HepG2 (cell line): ENCODE measurements at regions not wholly inside any gene's neighbourhood (a gene's known extent, or its start where the extent isn't known, plus 50 kb on each side); places are given as distances from the start of the nearest gene placed in this dataset.

Source experiments
- CHCHD3 ChIP-seq: sonication (generic); formaldehyde crosslinking; IDR thresholded peaks from 2 replicates; pipeline ENCODE4 v1.8.0; 2022; ENCODE audit warnings: mild to moderate bottlenecking, missing genetic modification reagents, moderate library complexity
- KDM5B ChIP-seq: sonication (generic); formaldehyde crosslinking; IDR thresholded peaks from 2 replicates; pipeline ENCODE4 v1.4.0; 2020; ENCODE audit warnings: missing genetic modification reagents, mild to moderate bottlenecking, borderline replicate concordance
- ZNF614 ChIP-seq: IDR thresholded peaks from 2 replicates; pipeline ENCODE4 v1.6.1; 2018; ENCODE audit warnings: missing biosample characterization, missing genetic modification reagents, inconsistent platforms, borderline replicate concordance
- TF ChIP-seq, protein P1 (sequence below): sonication (generic); formaldehyde crosslinking; IDR thresholded peaks from 2 replicates; pipeline ENCODE4 v1.9.0; 2021; ENCODE audit warnings: mild to moderate bottlenecking, missing genetic modification reagents
- TF ChIP-seq, protein P2 (sequence below): sonication (generic); formaldehyde crosslinking; conservative IDR thresholded peaks from 2 replicates; pipeline ENCODE4 v1.4.0; 2020; ENCODE audit warnings: mild to moderate bottlenecking, missing genetic modification reagents, moderate library complexity

- TF ChIP-seq, protein P1, sequence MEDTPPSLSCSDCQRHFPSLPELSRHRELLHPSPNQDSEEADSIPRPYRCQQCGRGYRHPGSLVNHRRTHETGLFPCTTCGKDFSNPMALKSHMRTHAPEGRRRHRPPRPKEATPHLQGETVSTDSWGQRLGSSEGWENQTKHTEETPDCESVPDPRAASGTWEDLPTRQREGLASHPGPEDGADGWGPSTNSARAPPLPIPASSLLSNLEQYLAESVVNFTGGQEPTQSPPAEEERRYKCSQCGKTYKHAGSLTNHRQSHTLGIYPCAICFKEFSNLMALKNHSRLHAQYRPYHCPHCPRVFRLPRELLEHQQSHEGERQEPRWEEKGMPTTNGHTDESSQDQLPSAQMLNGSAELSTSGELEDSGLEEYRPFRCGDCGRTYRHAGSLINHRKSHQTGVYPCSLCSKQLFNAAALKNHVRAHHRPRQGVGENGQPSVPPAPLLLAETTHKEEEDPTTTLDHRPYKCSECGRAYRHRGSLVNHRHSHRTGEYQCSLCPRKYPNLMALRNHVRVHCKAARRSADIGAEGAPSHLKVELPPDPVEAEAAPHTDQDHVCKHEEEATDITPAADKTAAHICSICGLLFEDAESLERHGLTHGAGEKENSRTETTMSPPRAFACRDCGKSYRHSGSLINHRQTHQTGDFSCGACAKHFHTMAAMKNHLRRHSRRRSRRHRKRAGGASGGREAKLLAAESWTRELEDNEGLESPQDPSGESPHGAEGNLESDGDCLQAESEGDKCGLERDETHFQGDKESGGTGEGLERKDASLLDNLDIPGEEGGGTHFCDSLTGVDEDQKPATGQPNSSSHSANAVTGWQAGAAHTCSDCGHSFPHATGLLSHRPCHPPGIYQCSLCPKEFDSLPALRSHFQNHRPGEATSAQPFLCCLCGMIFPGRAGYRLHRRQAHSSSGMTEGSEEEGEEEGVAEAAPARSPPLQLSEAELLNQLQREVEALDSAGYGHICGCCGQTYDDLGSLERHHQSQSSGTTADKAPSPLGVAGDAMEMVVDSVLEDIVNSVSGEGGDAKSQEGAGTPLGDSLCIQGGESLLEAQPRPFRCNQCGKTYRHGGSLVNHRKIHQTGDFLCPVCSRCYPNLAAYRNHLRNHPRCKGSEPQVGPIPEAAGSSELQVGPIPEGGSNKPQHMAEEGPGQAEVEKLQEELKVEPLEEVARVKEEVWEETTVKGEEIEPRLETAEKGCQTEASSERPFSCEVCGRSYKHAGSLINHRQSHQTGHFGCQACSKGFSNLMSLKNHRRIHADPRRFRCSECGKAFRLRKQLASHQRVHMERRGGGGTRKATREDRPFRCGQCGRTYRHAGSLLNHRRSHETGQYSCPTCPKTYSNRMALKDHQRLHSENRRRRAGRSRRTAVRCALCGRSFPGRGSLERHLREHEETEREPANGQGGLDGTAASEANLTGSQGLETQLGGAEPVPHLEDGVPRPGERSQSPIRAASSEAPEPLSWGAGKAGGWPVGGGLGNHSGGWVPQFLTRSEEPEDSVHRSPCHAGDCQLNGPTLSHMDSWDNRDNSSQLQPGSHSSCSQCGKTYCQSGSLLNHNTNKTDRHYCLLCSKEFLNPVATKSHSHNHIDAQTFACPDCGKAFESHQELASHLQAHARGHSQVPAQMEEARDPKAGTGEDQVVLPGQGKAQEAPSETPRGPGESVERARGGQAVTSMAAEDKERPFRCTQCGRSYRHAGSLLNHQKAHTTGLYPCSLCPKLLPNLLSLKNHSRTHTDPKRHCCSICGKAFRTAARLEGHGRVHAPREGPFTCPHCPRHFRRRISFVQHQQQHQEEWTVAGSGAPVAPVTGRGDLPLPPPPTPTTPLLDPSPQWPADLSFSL: peak; percentile 70
- TF ChIP-seq, protein P2, sequence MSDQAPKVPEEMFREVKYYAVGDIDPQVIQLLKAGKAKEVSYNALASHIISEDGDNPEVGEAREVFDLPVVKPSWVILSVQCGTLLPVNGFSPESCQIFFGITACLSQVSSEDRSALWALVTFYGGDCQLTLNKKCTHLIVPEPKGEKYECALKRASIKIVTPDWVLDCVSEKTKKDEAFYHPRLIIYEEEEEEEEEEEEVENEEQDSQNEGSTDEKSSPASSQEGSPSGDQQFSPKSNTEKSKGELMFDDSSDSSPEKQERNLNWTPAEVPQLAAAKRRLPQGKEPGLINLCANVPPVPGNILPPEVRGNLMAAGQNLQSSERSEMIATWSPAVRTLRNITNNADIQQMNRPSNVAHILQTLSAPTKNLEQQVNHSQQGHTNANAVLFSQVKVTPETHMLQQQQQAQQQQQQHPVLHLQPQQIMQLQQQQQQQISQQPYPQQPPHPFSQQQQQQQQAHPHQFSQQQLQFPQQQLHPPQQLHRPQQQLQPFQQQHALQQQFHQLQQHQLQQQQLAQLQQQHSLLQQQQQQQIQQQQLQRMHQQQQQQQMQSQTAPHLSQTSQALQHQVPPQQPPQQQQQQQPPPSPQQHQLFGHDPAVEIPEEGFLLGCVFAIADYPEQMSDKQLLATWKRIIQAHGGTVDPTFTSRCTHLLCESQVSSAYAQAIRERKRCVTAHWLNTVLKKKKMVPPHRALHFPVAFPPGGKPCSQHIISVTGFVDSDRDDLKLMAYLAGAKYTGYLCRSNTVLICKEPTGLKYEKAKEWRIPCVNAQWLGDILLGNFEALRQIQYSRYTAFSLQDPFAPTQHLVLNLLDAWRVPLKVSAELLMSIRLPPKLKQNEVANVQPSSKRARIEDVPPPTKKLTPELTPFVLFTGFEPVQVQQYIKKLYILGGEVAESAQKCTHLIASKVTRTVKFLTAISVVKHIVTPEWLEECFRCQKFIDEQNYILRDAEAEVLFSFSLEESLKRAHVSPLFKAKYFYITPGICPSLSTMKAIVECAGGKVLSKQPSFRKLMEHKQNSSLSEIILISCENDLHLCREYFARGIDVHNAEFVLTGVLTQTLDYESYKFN (CRISPR knock-in tag): 0 out of 2 replicates have a peak, but pooled peaks have one; percentile 27
- TF ChIP-seq KDM5B (CRISPR knock-in tag) (no peak), CHCHD3 (no peak), ZNF614 (no peak)
These were observed 51.7 kb upstream of the FOXP4 start (continued) for GRCh38 chr6:41494212-41495110.
